HUDEP-2 (cell line): ENCODE measurements at regions not wholly inside any gene's neighbourhood (a gene's known extent, or its start where the extent isn't known, plus 50 kb on each side); places are given as distances from the start of the nearest gene placed in this dataset.
"Not testable (repeated sequence)": the region's sequence is repeated elsewhere in the genome, so short reads cannot be mapped to it uniquely, and the experiment has no call there.

Experiments used
- DNase-seq, 76 experiments: peaks; one replicate each; lab custom pipeline; 2025; ENCODE audit not compliant: unreplicated experiment in 76 of 76; lab: John Stamatoyannopoulos, UW

DNA sequence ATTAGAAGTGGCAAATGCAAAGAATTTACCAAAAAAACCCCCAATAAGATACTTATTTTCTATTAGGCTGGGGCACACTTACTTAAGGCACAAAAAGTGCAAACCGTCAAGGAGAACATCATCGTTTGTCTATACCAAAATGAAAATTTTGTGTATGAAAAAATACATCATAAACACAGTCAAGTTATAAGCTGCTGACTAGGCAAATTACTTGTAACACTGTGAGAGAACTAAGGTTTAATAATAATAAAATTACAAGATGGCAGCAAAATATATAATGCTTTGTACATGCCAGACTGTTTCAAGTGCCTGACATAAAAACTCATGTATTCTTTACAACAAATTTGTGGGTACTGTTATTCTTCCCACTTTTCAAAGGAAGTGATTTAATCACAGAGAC is 297.2 kb upstream of the CRBN start:
- DNase-seq, result no peak

DNA sequence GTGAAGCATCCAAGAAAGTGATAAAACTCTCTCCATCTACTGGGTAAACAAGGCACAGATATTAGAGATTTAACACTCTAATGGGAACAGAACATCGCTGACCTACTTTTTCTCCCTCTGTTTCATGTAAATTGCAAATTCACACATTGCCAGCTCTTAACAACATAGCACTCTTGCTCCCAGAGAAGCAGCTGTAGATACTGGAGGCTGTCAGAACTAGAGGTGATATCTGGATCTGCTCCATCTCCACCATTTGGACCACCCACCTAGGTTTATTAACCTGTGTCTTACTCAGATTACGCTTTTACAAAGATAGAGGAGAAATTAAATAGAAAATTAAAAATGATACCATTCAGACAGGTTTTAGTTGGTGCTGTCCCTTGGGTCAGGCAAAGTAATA is 289.1 kb upstream of the CRBN start:
- DNase-seq, result no peak

DNA sequence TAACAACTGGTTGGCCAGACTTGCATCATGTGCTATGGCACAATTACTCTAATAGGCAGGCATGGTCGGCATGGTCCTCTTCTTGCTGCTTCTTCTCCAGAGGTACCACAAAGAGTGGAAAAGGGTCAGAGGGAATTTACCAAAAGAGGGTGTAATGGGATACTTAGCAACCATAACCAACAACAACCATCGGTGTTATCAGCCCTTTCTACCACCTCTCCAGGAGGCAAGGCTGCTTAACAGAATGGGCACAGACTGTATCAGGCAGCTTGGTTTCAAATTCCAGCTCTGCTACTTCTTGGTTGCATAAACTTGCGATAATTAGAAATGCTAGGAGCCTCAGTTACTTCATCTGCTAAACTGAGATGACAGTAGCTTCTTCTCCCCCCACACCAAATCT is 284.6 kb upstream of the CRBN start:
- no peak for DNase-seq

DNA sequence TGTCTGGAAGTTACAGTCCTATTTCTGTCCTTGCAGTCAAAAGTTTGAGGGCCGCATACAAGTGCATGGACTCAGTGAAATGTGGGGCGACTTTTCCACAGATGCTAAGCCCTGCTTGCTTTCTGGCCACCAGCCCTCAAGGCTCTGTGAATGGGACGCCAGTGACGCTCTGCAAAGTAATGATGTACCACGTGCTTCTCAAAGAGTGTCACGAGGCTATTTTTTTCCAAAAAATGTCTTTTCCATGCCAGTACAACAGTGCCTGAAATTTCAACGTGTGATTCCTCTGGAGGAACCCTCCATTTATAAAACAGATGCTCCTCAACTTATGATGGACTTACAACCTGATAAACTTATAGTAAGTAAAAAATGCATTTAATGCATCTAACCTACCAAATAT is 281.8 kb upstream of the CRBN start:
- no peak for DNase-seq

DNA sequence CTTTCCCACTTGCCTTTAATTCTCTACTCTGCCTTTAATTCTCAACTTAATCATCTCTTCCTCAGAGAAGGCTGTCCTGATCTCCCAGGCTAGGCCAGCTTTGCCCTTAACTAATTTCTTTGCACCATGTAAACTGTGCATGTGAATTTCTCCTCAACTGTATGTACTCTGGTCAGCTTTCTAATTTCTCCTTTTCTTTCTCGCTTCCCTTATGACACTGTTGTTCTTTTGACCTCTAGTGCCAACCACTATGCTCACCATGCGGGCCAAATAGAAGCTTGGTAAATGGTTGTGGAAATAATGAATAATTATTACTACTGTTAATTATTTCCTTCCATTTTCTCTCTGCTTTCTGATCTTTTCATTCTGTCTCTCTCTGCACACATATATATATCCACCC is 269.0 kb upstream of the CRBN start:
- DNase-seq, result no peak

DNA sequence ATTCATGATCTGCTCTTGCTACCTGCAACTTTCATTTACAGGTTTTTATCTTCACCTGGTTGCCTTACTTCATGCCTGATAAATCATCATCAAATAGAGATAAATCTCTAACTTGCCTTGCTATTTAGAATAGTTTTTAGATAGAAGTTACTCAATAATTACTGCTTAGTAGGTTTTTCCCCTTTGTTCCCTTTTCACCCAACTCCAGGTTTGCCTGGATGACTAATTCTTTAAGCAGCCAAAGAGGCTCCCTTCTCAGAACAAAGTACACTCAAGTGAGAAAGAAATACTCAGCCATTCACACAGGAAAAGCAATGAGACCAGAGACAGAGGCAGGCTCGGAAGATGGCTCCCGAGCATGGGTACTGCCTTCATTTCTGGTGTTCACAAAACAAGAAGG is 268.1 kb upstream of the CRBN start:
- DNase-seq, result no peak

DNA sequence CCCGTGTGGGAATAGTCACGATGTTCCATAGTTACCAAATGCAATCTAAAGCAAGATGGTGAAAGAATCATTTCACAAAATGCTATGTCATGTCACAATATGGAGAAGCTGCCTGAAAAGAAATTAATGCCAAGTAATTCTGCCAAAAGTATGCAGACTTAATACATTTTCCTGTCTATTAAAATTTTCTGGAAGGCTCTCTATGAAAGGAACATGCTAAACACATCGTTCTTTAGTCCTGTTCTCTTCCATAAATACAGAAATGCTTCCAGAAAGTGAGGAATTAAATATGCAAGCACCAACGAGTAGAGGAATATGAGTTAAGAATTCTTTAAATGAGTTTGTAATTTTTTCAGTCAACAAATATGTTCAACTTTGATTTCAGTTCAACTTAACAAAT is 266.8 kb upstream of the CRBN start:
- no peak for DNase-seq

DNA sequence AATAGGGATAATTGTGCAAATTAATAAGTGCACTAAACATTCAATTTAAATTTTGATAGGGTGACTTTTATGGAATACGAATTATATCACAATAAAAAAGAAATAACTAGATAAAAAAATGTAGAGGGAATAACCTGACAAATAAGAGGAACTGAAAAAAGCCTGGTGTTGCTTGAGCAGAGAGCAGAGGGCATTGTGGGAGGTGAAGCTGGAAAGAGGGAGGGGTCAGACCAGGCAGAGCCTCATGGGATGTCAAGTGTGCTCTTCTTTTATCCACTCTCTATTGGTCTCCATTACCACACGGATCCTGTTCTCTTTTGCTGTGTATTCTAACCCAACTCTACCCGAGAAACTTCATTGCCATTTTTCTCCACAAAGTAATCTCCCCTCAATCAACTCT is 264.0 kb upstream of the CRBN start:
- no peak for DNase-seq

DNA sequence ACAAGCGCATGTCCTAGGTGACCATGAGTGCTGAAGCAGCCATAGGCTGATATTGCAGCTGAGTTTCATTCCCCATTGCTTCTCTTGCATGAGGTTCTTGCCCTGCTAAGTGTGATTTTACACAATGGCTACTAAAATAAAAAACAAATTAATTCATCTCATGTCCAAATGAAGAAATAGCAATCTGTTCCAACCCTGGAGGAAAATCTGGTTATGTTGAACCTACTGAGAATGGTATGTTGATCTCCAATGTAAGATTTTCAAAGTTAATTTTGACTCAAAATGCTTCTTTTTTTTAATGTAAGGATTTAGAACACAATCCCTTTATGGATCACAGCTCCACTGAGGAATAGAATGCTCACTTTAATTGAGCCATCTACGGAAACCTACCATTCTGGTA is 254.2 kb upstream of the CRBN start:
- DNase-seq, result no peak

DNA sequence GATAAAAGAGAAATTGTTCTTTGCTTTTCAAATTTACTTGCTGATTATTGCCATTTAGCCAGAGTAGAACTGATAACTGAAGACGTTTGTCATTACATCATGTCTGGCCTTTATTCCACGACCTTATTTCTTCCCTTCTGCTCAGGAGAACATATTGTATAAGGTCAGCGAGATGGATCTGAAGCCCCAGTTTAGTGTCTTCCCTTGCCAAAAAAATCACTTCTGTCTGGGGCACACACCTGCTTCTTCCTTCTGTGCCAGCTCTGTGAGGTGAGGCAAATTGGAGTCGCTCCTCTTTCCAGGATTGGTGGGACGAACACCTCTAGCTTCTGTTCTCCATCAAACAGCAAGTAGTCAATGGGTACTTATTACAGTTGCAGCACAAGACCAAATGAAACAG is 250.3 kb upstream of the CRBN start:
- DNase-seq, result no peak

DNA sequence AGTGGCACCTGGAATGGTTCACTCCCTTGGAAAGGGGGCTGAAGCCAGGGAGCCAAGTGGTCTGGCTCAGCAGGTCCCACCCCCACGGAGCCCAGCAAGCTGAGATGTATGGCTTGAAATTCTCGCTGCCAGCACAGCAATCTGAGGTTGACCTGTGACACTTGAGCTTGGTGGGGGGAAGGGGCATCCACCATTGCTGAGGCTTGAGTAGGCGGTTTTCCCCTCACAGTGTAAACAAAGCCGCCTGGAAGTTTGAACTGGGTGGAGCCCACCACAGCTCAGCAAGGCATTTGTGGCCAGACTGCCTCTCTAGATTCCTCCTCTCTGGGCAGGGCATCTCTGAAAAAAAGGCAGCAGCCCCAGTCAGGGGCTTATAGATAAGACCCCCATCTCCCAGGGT is 228.2 kb upstream of the CRBN start:
- not testable (repeated sequence) for DNase-seq

DNA sequence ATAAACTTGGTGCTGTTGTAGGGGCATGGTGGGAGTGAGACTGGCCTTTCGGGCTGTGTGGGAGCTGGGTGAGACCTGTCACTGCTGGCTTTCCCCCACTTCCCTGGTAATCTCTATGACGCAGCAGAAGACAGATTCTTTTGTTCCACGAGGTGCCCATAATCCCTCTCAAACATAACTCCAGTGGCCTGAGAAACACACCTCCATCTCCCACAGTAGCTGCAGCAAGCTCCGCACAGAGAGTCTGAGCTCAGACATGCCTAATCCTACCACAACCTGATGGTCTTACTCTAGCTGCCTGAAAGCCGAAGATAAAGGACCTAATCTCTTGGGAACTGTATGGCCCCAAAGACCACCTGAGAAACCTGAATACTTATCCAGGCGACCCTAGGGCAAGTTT is 225.6 kb upstream of the CRBN start:
- no peak for DNase-seq

DNA sequence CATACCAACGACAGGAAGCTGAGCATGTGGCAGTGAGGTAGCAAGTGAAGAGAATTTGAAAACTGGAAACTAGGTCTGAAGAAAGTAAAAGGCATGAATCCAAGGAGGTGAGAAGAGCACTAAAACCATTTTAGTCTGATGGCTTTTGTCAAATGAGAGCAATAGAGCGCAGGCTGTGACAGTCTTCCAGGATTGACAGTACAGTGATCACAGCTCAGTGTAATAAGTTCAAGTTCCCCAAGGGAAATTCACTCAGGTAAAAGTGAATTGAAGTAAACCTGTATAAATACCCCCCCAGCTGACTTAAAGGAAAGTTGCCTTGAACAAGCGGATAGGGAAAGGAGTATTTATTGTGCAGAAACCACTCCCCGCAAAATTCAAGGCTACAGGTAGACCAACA is 224.2 kb upstream of the CRBN start:
- DNase-seq, result no peak

DNA sequence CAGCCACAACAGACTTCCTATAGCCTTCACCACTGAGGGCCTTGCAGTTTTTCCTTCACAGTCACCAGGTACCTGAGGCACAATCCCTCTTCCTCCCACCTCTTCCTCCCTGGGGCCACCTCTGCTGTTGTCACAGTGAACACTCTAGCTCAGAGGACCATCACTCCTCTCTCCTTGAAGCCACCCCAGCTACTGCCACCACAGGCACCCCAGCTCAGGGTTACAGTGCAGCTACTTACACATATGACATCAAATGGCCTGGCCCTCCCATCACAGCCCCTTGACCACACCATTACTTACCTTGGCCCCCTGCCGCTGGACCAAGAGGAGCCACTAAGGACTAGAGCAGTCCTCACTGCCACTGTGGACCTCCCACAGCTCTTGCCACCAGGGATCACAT is 213.5 kb upstream of the CRBN start:
- DNase-seq, result no peak

DNA sequence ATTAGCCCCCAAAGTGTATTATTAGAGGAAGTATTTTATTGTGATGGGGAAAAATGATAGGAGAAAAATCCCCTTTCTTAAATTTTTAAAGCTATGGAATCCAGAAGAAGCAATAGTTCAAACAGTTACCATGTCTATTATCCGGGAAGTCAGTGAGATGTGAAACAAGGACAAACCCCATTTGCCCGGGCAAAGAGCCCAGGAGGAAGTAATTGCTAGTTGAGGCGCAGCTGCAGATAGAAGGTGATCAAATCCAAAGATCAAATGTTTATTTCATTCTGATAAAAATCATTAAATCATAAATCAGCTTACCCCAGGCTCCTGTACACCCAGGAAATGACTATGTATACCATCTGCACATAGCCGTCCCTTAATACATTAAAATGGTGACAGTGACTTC is 204.0 kb upstream of the CRBN start:
- DNase-seq, result no peak

DNA sequence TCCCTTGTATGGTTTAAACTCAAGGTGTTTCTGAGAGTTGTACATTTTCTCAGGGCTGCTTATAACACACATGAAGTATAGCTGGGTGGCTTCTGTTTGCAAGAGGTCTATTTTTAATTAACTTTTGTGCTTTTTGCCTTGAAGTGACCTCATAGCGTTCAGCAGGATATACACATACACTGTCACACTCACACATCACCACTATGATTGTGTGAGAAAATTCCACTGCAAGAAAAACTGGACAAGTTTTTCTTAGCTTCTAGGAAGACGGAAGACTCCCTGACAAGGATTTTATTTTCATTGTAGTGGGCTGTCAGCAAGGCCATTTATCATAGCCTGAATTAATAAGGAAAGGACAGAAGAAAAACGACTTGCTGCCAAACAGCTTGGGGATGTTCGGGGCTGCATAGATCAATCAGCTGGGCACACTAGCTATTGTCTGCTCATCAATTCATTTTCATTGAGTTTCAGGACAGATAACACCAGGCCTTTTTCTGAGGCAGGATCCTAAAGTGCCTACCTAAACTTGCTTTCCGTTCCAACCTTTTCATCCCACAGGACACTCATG is 192.8 kb upstream of the CRBN start:
- no peak for DNase-seq

DNA sequence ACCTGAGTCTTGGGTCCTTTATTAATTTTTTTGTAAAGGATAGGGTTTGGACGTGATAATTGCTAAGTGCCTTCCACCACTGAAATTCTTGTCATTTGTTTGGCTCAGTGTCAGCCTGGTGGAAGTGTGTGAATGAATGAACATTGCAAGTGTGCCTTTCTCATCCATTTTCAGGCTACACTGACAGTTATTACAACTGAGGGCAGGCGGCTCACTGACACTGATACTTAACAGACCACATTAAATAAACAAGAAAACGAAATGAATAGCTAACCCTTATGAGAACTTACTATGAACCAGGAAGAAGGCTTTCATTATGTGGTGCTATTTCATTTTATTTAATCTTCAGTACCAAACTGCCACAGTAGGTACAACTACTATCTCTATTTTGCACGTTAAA is 188.8 kb upstream of the CRBN start:
- no peak for DNase-seq

DNA sequence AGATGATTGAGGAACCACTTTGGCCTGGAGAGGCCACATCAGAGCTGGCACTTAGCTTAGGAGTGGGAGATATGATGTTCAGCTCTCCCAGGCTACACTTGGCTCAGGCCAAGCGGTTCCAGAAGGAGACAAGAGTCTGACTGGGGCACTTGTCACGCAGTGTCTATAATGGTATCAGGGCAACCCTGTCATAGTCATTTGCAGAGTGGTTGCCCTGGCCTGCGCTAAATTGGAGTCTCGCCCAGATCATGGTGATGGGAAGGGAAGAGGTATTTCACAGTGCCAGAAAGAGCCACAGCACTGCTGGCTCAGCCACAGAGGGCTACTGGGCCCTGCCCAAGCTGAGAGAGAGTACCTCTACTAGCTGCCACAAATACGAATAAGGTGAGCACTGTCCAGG is 186.9 kb upstream of the CRBN start:
- DNase-seq, result no peak

DNA sequence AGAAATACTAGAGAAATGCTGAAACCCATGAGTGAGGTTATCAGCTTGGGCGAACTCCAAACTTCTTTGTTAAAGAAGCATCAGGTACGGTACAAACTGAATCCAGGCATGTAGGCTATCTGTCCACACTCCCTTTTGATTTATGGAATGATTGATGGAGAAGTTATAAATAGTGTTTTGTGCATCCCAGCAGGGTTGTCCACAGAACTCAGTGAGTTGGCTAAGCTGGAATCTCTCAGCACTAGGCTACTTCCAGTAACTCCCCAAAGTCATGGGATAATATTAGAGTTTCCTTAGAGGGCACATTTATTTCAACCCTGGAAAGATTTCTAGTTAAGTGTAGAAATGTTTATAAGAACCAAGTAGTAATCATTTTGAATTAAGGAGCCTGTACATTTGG is 186.2 kb upstream of the CRBN start:
- DNase-seq, result no peak

DNA sequence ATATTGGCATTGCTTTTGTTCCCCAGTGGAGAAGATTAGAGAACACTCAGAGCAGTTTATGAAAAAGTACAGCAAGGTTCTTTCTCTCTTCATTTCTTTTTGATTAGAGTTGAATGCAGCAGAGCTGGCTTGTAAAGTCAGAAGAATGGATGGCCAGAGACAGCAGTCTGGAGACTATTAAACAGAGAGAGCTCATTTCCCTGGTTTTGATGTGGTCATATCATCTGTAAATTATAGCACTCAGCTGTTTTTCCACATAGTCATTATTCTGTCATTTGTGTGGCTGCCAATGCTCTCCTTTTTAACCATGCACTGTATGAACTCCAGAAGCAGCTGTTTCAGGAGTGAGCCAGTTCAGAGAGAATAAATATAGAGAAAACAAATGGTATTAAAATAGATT is 177.4 kb upstream of the CRBN start:
- no peak for DNase-seq

DNA sequence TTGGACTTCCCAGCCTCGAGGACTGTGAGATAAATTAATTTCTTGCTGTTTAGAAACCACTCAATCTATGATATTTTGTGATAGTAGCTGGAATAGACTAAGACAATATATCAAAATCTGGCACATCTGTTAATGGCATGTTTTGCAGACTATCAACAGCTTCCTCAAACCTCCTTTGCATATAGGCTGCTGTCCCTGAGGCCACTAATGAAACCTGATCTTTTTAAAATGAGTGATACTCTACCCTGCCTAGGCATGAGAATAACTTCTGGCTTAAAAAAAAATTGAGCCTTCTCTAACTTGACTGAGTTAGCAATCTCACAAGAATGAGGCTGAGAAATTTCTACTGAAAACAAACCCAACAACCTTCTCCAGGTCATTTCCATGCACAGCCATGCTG is 176.0 kb upstream of the CRBN start:
- no peak for DNase-seq

DNA sequence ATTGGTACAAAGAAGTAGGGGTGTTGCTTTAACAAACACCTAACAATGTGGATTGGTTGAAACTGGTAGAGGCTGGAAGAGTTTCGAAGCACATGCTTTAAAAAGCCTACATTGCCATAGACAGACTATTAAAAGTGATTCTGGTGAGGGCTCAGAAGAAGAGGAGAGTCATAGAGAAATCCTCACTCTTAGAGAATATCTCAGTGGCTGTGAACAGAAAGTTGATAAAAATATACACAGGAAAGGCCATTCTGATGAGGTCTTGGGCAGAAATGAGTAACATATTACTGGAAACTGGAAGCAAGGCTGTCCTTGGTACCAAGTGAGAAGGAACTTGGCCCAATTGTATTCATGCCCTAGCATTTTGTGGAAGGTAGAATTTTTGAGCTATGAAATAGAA is 173.7 kb upstream of the CRBN start:
- DNase-seq, result no peak

DNA sequence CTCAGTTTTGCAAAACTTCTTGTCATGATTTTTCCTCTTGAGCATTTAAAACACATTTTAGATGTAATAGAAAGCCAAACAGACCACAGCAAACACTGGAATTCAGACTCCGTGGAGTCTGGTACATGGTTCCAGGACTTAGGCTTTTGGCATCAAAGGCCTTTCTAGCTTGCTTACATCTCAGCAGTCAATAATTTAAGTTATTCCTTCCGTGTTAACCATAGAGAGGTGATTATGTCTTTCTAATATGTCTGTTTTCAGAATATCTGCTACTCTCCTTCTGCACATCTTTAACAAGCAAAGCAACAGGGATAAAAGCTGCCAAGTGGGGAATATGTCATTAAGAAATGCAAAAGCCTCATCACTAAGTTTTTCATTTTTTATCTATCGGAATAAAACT is 171.7 kb upstream of the CRBN start:
- no peak for DNase-seq

DNA sequence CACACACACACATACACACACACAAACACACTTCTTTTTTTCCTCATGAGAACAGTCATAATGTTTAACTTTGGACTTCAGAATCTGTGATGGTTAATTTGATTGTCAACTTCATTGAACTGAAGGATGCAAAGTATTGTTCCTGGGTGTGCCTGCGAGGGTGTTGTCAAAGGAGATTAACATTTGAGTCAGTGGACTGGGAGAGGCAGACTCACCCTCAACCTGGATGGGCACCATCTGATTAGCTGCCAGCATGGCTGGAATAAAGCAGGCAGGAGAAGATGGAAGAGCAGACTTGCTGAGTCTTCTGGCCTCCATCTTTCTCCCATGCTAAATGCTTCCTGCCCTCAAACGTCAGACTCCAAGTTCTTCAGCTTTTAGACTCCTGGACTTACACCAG is 167.6 kb upstream of the CRBN start:
- not testable (repeated sequence) for DNase-seq
